ENCODE measurements at regions not wholly inside any gene's neighbourhood (a gene's known extent, or its start where the extent isn't known, plus 50 kb on each side); places are given as distances from the start of the nearest gene placed in this dataset.
"Not testable (repeated sequence)": the region's sequence is repeated elsewhere in the genome, so short reads cannot be mapped to it uniquely, and the experiment has no call there.

- DNase-seq, result no peak
- in situ Hi-C loops (cut with MboI; ENCODE audit: low pct_unique_long_range_greater_than_20kb, low sequenced_read_pairs), result no loop called here
Observed at GRCh38 chr1:88514544-88515060, 169.5 kb upstream of the PKN2 start.

- in situ Hi-C loops (cut with MboI; ENCODE audit: low pct_unique_long_range_greater_than_20kb, low sequenced_read_pairs); DNase-seq: not testable (repeated sequence)
Observed at GRCh38 chr1:88517499-88517898, 166.6 kb upstream of the PKN2 start.

- DNase-seq, result no peak
- in situ Hi-C loops (cut with MboI; ENCODE audit: low pct_unique_long_range_greater_than_20kb, low sequenced_read_pairs), result no loop called here
Observed at GRCh38 chr1:88519156-88519555, 164.9 kb upstream of the PKN2 start.

GRCh38 chr1:88523854-88524528, 160.1 kb upstream of the PKN2 start:
- DNase-seq, result no peak
- in situ Hi-C loops (cut with MboI; ENCODE audit: low pct_unique_long_range_greater_than_20kb, low sequenced_read_pairs), result no loop called here

GRCh38 chr1:88526456-88526855, 157.6 kb upstream of the PKN2 start:
- in situ Hi-C loops (cut with MboI; ENCODE audit: low pct_unique_long_range_greater_than_20kb, low sequenced_read_pairs), result no loop called here
- no peak for DNase-seq

GRCh38 chr1:88528792-88529191, 155.3 kb upstream of the PKN2 start:
- no peak for DNase-seq
- in situ Hi-C loops (cut with MboI; ENCODE audit: low pct_unique_long_range_greater_than_20kb, low sequenced_read_pairs), result no loop called here

GRCh38 chr1:88529581-88529980, 154.5 kb upstream of the PKN2 start:
- in situ Hi-C loops (cut with MboI; ENCODE audit: low pct_unique_long_range_greater_than_20kb, low sequenced_read_pairs), result no loop called here
- no peak for DNase-seq

- in situ Hi-C loops (cut with MboI; ENCODE audit: low pct_unique_long_range_greater_than_20kb, low sequenced_read_pairs), result no loop called here
- DNase-seq, result no peak
Observed at GRCh38 chr1:88530246-88530645, 153.8 kb upstream of the PKN2 start.

GRCh38 chr1:88537787-88538186, 146.3 kb upstream of the PKN2 start:
- no peak for DNase-seq
- in situ Hi-C loops (cut with MboI; ENCODE audit: low pct_unique_long_range_greater_than_20kb, low sequenced_read_pairs), result no loop called here

- in situ Hi-C loops (cut with MboI; ENCODE audit: low pct_unique_long_range_greater_than_20kb, low sequenced_read_pairs), result no loop called here
Observed at GRCh38 chr1:88538222-88538899, 145.7 kb upstream of the PKN2 start.

GRCh38 chr1:88540255-88540654, 143.8 kb upstream of the PKN2 start:
- DNase-seq, result no peak
- in situ Hi-C loops (cut with MboI; ENCODE audit: low pct_unique_long_range_greater_than_20kb, low sequenced_read_pairs), result no loop called here

More at GRCh38 chr1:88538222-88538899, 145.7 kb upstream of the PKN2 start:
- no peak for DNase-seq

- in situ Hi-C loops (cut with MboI; ENCODE audit: low pct_unique_long_range_greater_than_20kb, low sequenced_read_pairs), result no loop called here
- no peak for DNase-seq
Observed at GRCh38 chr1:88541596-88541995, 142.5 kb upstream of the PKN2 start.

GRCh38 chr1:88544195-88544594, 139.9 kb upstream of the PKN2 start:
- in situ Hi-C loops (cut with MboI; ENCODE audit: low pct_unique_long_range_greater_than_20kb, low sequenced_read_pairs), result no loop called here
- DNase-seq, result no peak

- in situ Hi-C loops (cut with MboI; ENCODE audit: low pct_unique_long_range_greater_than_20kb, low sequenced_read_pairs), result no loop called here
- DNase-seq, result peak; percentile 9
Observed at GRCh38 chr1:88549536-88549935, 134.5 kb upstream of the PKN2 start.

GRCh38 chr1:88552226-88552625, 131.8 kb upstream of the PKN2 start:
- in situ Hi-C loops (cut with MboI; ENCODE audit: low pct_unique_long_range_greater_than_20kb, low sequenced_read_pairs), result no loop called here
- no peak for DNase-seq

GRCh38 chr1:88557014-88557413, 127.1 kb upstream of the PKN2 start:
- DNase-seq, result peak; percentile 12
- in situ Hi-C loops (cut with MboI; ENCODE audit: low pct_unique_long_range_greater_than_20kb, low sequenced_read_pairs), result no loop called here

- DNase-seq, result no peak
- in situ Hi-C loops (cut with MboI; ENCODE audit: low pct_unique_long_range_greater_than_20kb, low sequenced_read_pairs), result no loop called here
Observed at GRCh38 chr1:88560621-88561020, 123.5 kb upstream of the PKN2 start.

GRCh38 chr1:88562991-88563390, 121.1 kb upstream of the PKN2 start:
- DNase-seq, result no peak
- in situ Hi-C loops (cut with MboI; ENCODE audit: low pct_unique_long_range_greater_than_20kb, low sequenced_read_pairs), result no loop called here

GRCh38 chr1:88566615-88567387, 117.3 kb upstream of the PKN2 start:
- DNase-seq, result no peak
- in situ Hi-C loops (cut with MboI; ENCODE audit: low pct_unique_long_range_greater_than_20kb, low sequenced_read_pairs), result no loop called here

- DNase-seq, result no peak
- in situ Hi-C loops (cut with MboI; ENCODE audit: low pct_unique_long_range_greater_than_20kb, low sequenced_read_pairs), result no loop called here
Observed at GRCh38 chr1:88571506-88571905, 112.6 kb upstream of the PKN2 start.
